OCI-LY7 (cell line): ENCODE measurements at regions not wholly inside any gene's neighbourhood (a gene's known extent, or its start where the extent isn't known, plus 50 kb on each side); places are given as distances from the start of the nearest gene placed in this dataset.

ENCODE experiments used
- CTCF ChIP-seq: fragments of 200-600 bp; sonication (generic); conservative IDR thresholded peaks from 2 replicates; pipeline ENCODE4 v1.5.1; 2014; ENCODE audit warnings: mild to moderate bottlenecking, antibody characterized with exemption, low read length, moderate library complexity, mixed read lengths
- EZH2phosphoT487 ChIP-seq: fragments of 200-600 bp; sonication (generic); IDR thresholded peaks from 2 replicates; pipeline ENCODE4 v1.6.1; 2018; ENCODE audit warnings: low read depth, borderline replicate concordance, mild to moderate bottlenecking, mixed run types, antibody characterized with exemption, low read length, moderate library complexity, mixed read lengths

DNA sequence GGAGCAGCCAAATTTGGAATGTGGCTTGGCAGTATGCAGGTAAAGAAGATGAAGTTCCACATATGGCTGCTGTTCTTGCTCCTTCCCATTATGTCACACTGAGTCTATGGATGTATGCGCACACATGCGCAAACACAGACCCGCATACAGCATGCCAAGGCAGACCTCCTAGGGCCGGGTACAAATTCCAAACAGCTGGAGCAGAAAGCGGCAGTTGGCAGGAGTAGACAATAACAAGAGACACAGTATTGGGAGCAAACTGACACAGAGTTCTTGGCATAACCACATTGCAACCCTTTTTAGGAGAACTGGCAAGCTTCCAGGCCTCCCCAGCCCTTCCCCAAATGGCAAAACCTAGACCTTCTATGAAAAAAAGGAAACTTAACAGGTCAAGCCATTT lies 268.9 kb downstream of the SP3 start:
- TF ChIP-seq CTCF (no peak), EZH2phosphoT487 (no peak)
